ENCODE measurements at regions not wholly inside any gene's neighbourhood (a gene's known extent, or its start where the extent isn't known, plus 50 kb on each side); places are given as distances from the start of the nearest gene placed in this dataset.

DNA sequence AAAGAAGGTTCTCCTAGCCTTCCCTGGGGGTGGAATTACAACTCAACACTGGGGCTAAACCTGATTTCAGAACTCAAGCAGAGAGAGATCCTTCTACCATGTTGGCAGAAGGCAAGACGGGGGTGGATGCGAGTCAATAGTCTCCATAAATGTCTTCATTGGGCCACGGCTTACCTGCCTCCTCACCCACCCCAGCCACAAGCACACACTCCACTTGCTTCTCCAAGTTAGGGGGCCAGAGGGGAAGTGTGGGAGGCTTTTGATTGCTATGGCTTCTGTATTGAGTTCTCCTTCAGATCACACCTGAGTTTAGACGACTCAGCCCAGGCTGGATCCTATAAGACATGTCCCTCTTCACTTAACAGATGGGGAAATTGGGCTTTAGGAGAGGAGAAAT is 178.9 kb downstream of the UACA start:
- no peak overlapping the region for H3K9ac ChIP-seq (replicated peaks in 1 of 4; ENCODE audit: extremely low read depth in 1 of 4, low read depth in 3 of 4, low read length in 3 of 4)
- peak overlapping the region; percentile 64 to 70 for H3K4me2 ChIP-seq (ENCODE audit: insufficient read depth in 1 of 2, low read depth in 2 of 2, low read length in 2 of 2)

More for the DNA sequence above, 178.9 kb downstream of the UACA start:
- no peaks in the 10 kb centered on the region for H3K79me2 ChIP-seq (ENCODE audit: control insufficient read depth in 1 of 2, insufficient read depth in 2 of 2, low read length in 2 of 2)
- no peak overlapping the region for H3K14ac ChIP-seq (ENCODE audit: insufficient read length)
- peak overlapping the region; percentile 65; the same call in 1 of the 2 replicates for H2AK5ac ChIP-seq (ENCODE audit: low read depth, low read length)
- peak overlapping the region in 1 of 4 experiments; percentile 63; a peak in 3 of 8 replicates for H3K4me3 ChIP-seq (ENCODE audit: extremely low read depth in 1 of 4, insufficient read depth in 2 of 4, low read depth in 3 of 4, low read length in 4 of 4)
- H4K20me1 ChIP-seq (replicated peaks in 1 of 2; ENCODE audit: control insufficient read depth in 1 of 2, insufficient read depth in 2 of 2, low read length in 2 of 2): no peaks in the 10 kb centered on the region
- H3K9me3 ChIP-seq (ENCODE audit: insufficient read depth in 2 of 2, low read depth in 1 of 2, low read length in 1 of 2): no peaks in the 10 kb centered on the region; a peak in 1 of 4 replicates
- no peak overlapping the region for H4K8ac ChIP-seq (ENCODE audit: extremely low read depth, insufficient read depth, low read length)
- FAIRE-seq (no peak), DNase-seq (ENCODE audit: low read depth in 1 of 2, low spot score in 2 of 2) (no peak)
- H3K56ac ChIP-seq (replicated peaks; ENCODE audit: insufficient read length, low read depth, low read length): no peak overlapping the region
- H3K18ac ChIP-seq (ENCODE audit: extremely low read depth, low read length): no peak overlapping the region
- H4K91ac ChIP-seq (replicated peaks; ENCODE audit: insufficient read length, low read length): no peak overlapping the region
- H3K79me1 ChIP-seq (ENCODE audit: low read depth, low read length): no peaks in the 10 kb centered on the region
- no peak overlapping the region for H2BK5ac ChIP-seq (ENCODE audit: low read depth, low read length)
- H2AFZ ChIP-seq (ENCODE audit: low read length): no peak overlapping the region
- H3K4ac ChIP-seq (replicated peaks; ENCODE audit: insufficient read length, low read depth, low read length): no peak overlapping the region
- no peaks in the 10 kb centered on the region for H3K23me2 ChIP-seq (ENCODE audit: low read depth, low read length)
- H3K4me1 ChIP-seq (replicated peaks in 1 of 4; ENCODE audit: control insufficient read depth in 3 of 4, insufficient read depth in 4 of 4, low read length in 3 of 4): peaks cover 0 to 7% (median 4%) of the 10 kb centered on the region in 4 experiments; a peak in 3 of 7 replicates
- 0 out of 2 replicates have a peak overlapping the region, but pooled peaks have one; percentile 43 for H2BK12ac ChIP-seq (ENCODE audit: low read depth, low read length)
- TF ChIP-seq RBBP5 (IDR thresholded peaks at IDR 0.05; ENCODE audit: borderline replicate concordance, low read depth, low read length) (no peak), MAX (IDR thresholded peaks at IDR 0.05) (no peak), CREB1 (IDR thresholded peaks at IDR 0.05) (no peak), SP4 (IDR thresholded peaks at IDR 0.05; ENCODE audit: low read length) (no peak), RNF2 (IDR thresholded peaks at IDR 0.05; ENCODE audit: borderline replicate concordance, low read depth, low read length, missing control alignments, poor library complexity, severe bottlenecking) (no peak)
- WGBS, 2 experiments (ENCODE audit: extremely low coverage in 1 of 2, insufficient coverage in 1 of 2, insufficient read length in 1 of 2, insufficient replicate concordance in 2 of 2, low coverage in 1 of 2, low lambda C conversion rate in 2 of 2, missing lambda C conversion rate in 1 of 2): 93% methylated on average over 4 of the region's 4 CpGs; no CpG with 5 or more reads in 1 of the 2 experiments
- ChIA-PET POLR2A (ENCODE audit: partially characterized antibody) (interaction anchor here (1.4 kb wide), 1 partner anchor 9 kb away, joined by 6 read pairs; no protein-coding TSS in a partner anchor), CTCF (ENCODE audit: partially characterized antibody) (interaction anchor here (0.7 to 3.5 kb wide), 18 partner anchors 8 to 1107 kb away, joined by 3 to 27 read pairs (median 4); no protein-coding TSS in a partner anchor)
- H3K27me3 ChIP-seq (replicated peaks in 1 of 4; ENCODE audit: control insufficient read depth in 3 of 4, extremely low read depth in 1 of 4, insufficient read depth in 3 of 4, low read length in 3 of 4): peaks cover 0 to 10% (median 8%) of the 10 kb centered on the region in 4 experiments; a peak in 5 of 7 replicates
- H3K36me3 ChIP-seq (ENCODE audit: control insufficient read depth in 2 of 4, insufficient read depth in 4 of 4, low read length in 3 of 4): no peaks in the 10 kb centered on the region
- no peak overlapping the region for H3K23ac ChIP-seq (ENCODE audit: insufficient read length)
- no peak overlapping the region for H3K27ac ChIP-seq (ENCODE audit: low read depth, low read length)
- no peak overlapping the region; the same call in 1 of the 2 replicates for H2BK15ac ChIP-seq (ENCODE audit: low read length)
- H4K5ac ChIP-seq (ENCODE audit: insufficient read length, low read depth, low read length): no peak overlapping the region
- H2BK20ac ChIP-seq (ENCODE audit: low read length): no peak overlapping the region
- no peak overlapping the region for H2BK120ac ChIP-seq (replicated peaks; ENCODE audit: low read depth, low read length)

All from H1 (cell line).